Stimulated activated CD4-positive, alpha-beta T cell treated with anti-CD3 and anti-CD28 coated beads, Interleukin-12 subunit alpha, Interleukin-12 subunit beta, amount 100 ng/mL, for 48 hours (primary cell): ENCODE measurements at regions not wholly inside any gene's neighbourhood (a gene's known extent, or its start where the extent isn't known, plus 50 kb on each side); places are given as distances from the start of the nearest gene placed in this dataset.
"Not testable (repeated sequence)": the region's sequence is repeated elsewhere in the genome, so short reads cannot be mapped to it uniquely, and the experiment has no call there.

Experiments used
- DNase-seq, 3 donors: peaks; one replicate each; pipeline ENCODE4 v3.0.0-alpha.2; 2020; ENCODE audit warnings: low read depth in 2 of 3, low spot score in 1 of 3

GRCh38 chr2:128503399-128504245, 185.0 kb upstream of the HS6ST1 start:
- no peak for DNase-seq

- no peak for DNase-seq
Observed at GRCh38 chr2:128504246-128505149, 185.8 kb upstream of the HS6ST1 start.

DNA sequence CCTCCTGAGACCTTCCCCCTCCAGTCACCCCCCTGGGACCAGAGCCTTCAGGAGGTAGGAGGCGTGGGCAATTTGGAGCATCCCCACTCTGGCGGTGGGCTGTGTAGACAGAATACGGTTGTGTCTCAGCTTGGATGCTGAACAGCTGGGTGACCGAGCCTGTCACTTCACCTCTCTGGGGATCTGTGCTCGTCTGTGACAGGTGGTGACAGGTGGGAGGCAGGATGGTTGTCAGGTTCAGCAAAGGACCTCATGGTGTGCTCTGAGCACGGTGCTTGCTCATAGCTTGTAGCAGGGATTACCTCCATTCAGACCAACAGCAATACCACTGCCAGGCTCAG, 186.5 kb upstream of the HS6ST1 start:
- DNase-seq, result no peak

GRCh38 chr2:128505575-128506526, 187.2 kb upstream of the HS6ST1 start:
- DNase-seq, result no peak

DNA sequence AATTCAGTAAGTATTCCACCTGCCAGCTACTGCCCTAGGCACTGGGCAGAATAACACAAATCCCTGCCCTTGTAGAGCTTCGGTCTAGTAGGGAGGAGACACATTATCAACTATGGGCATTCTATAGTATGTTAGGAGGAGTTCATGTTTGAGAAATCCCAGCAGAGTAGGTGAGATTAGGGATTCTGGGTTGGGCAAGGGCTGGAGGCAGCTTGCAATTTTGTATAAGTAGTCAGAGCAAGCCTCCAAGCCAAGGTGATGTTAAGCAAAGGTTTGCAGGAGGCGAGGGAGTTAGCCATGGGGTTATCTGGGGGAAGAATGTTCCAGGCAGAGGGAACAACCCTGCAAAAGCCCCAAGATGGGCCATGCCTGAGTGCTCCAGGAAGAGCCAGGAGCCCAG, 187.9 kb upstream of the HS6ST1 start:
- no peak for DNase-seq

GRCh38 chr2:128510701-128511397, 192.2 kb upstream of the HS6ST1 start:
- DNase-seq, result no peak

- no peak for DNase-seq
Observed at GRCh38 chr2:128511731-128512378, 193.2 kb upstream of the HS6ST1 start.

- DNase-seq, result no peak
Observed at GRCh38 chr2:128512379-128513115, 193.9 kb upstream of the HS6ST1 start.

DNA sequence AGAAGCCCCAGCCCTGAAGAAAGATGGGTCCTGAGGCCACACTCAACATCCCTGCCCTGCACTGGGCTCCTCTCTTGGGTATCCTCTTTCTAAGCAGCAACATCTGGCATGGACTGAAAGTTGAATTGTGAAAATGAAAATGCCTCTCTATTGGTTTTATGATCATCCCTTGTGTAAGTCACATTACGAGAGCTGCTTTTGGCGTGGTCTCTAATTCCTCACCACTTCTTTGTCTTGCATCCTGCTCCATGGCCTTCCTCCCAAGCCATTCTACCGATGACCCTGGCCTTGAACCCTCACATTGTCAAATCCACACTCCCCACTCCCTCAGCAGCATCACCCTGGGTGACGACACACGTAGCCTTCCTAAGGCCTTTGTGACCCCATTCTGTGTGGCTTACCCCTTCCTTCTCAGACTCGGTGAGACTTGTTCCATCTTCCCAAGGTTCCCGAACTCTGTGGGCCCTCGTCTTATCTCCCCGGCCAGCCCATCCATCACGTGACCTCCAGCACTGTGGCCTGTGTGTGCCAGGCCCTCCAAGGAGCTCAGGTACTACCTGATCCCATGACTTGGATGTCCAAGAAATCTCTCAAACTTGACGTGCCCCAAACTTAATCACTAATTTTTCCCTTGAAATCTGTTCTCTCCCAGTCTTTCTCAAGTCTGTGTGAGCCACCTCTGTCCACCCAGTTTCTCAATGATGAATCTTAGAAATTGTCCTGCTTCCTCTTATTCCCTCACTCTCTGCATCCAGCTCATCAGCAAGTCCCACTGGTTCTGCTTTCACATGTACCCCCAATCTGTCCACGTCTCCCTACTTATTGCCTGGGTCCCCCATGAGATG, 194.7 kb upstream of the HS6ST1 start:
- DNase-seq, result no peak

DNA sequence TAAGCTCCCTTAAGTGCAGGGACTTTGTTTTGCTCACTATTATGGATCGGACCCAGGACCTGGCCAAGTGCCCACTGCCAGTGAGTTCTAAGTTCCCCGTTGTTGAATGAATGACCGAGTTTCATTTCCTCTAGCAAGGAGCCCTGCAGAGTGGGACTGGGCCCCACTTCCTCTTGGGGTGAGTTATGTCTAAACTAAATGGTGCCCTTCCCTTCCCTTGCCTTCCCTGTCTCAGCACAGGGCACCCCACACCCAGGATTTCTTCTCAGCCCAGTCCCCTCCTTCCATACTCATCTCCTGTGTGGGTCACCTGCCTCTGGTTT, 195.3 kb upstream of the HS6ST1 start:
- DNase-seq, result no peak

- DNase-seq, result no peak
Observed at GRCh38 chr2:128514555-128514955, 195.9 kb upstream of the HS6ST1 start.

DNA sequence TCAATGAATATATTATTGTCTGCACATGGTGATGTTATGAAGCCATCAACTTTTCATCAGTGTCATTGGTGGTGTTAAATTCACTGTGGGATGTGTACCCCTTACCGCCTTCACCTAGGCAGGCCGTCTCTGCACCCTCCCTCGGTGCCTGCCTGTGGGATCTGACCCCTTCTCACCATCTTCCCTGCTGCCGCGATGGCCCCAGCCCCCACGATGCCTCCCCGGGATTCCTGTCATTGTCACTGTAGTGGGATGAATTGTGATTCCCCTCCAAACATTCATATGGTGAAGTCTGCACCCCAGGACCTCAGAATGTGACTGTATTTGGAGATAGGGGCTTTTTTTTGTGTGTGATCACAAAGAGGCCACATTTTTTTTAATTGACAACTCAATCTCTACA, 198.3 kb upstream of the HS6ST1 start:
- no peak for DNase-seq

GRCh38 chr2:128519028-128519427, 200.4 kb upstream of the HS6ST1 start:
- not testable (repeated sequence) for DNase-seq

- DNase-seq, result no peak
Observed at GRCh38 chr2:128519517-128520215, 201.0 kb upstream of the HS6ST1 start.

GRCh38 chr2:128520340-128520739, 201.7 kb upstream of the HS6ST1 start:
- DNase-seq, result no peak

DNA sequence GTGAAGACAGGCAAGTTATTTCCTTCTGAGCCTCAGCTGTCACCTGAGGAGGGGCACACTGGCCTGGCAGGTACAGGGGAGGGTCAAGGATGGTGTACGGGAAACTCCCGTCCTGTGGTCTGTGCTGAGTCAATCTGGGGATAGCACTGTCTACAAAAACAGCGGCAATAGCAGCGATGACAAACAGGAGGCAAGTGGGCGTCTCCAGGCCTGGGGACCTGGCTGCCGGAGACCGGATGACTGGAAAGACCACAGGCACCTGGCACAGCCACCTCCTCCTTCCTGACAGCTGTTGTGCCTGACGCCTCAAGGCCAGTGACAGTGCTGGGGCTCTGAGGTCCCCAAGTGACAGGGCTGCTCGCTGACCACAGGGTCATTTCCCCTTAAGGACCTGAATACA, 202.1 kb upstream of the HS6ST1 start:
- peak; percentile 17 to 59 (median 27) for DNase-seq

DNA sequence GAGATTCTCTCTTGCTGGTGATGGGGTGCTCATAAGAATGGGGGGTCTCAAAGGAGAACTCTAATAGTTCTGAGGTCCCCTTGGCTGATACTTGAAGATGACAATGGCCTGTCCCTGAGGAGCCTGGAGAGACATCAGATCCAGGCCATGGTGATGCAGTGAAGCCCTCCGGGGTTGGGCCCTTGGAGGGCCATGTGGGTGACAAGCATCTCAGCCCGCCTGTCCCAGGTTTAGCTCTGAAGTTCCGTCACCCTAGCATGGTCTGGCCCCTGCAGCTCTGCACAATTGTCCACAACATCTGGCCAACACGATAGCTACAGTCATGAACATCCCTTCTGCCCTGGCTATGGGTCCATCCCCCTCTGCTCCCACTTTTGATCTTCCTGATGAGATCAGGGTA, 202.8 kb upstream of the HS6ST1 start:
- no peak for DNase-seq

DNA sequence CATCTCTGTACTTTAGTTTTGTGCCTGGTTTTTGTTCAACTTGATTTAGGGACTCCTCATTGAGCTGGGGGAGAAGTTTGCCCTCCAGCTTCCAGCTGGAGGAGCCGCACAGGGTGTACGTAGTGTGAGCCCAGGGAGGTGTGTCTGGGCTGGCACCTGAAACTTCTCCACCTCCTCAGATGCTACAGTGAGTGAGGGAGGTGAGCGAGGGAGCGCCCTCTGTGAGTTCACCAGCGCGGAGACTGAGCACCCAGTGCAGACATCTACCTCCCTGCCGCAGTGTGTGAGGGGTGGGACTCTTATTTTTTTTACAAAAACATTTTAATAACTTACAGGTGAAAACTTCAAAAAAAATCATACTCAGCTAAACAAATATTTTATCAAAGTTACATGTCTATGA, 204.2 kb upstream of the HS6ST1 start:
- DNase-seq, result no peak
